HG03139 (cell line): ENCODE measurements at regions not wholly inside any gene's neighbourhood (a gene's known extent, or its start where the extent isn't known, plus 50 kb on each side); places are given as distances from the start of the nearest gene placed in this dataset.

Experiments
- ATAC-seq: cut with Tn5 transposase; IDR thresholded peaks from one replicate; pipeline ENCODE4 v1.9.1; 2021; ENCODE audit not compliant: unreplicated experiment

GRCh38 chr2:104746299-104746698 lies 107.6 kb upstream of the POU3F3 start:
- ATAC-seq, result no peak

- no peak for ATAC-seq
These were observed 107.1 kb upstream of the POU3F3 start for GRCh38 chr2:104746858-104747257.

- ATAC-seq, result no peak
These were observed 104.0 kb upstream of the POU3F3 start for GRCh38 chr2:104749856-104750460.

- no peak for ATAC-seq
These were observed 101.4 kb upstream of the POU3F3 start for GRCh38 chr2:104752504-104752903.

GRCh38 chr2:104755026-104755878 lies 98.7 kb upstream of the POU3F3 start:
- no peak for ATAC-seq

- no peak for ATAC-seq
These were observed 97.8 kb upstream of the POU3F3 start for GRCh38 chr2:104756118-104756517.

- ATAC-seq, result no peak
These were observed 96.9 kb upstream of the POU3F3 start for GRCh38 chr2:104757056-104757455.

- no peak for ATAC-seq
These were observed 95.7 kb upstream of the POU3F3 start for GRCh38 chr2:104758199-104758620.

- no peak for ATAC-seq
These were observed 91.9 kb upstream of the POU3F3 start for GRCh38 chr2:104762031-104762430.

GRCh38 chr2:104766683-104767082 lies 87.2 kb upstream of the POU3F3 start:
- ATAC-seq, result no peak

GRCh38 chr2:104768694-104769093 lies 85.2 kb upstream of the POU3F3 start:
- no peak for ATAC-seq

GRCh38 chr2:104769096-104769495 lies 84.8 kb upstream of the POU3F3 start:
- no peak for ATAC-seq

- no peak for ATAC-seq
These were observed 80.9 kb upstream of the POU3F3 start for GRCh38 chr2:104772996-104773395.

- ATAC-seq, result no peak
These were observed 79.3 kb upstream of the POU3F3 start for GRCh38 chr2:104774631-104775030.

GRCh38 chr2:104777721-104778120 lies 76.2 kb upstream of the POU3F3 start:
- ATAC-seq, result no peak

- ATAC-seq, result no peak
These were observed 72.8 kb upstream of the POU3F3 start for GRCh38 chr2:104781151-104781550.

- no peak for ATAC-seq
These were observed 69.7 kb upstream of the POU3F3 start for GRCh38 chr2:104784264-104784663.

GRCh38 chr2:104786204-104786603 lies 67.7 kb upstream of the POU3F3 start:
- ATAC-seq, result no peak

- ATAC-seq, result no peak
These were observed 67.1 kb upstream of the POU3F3 start for GRCh38 chr2:104786821-104787220.

- ATAC-seq, result no peak
These were observed 66.4 kb upstream of the POU3F3 start for GRCh38 chr2:104787298-104788065.

GRCh38 chr2:104788742-104789455 lies 65.0 kb upstream of the POU3F3 start:
- no peak for ATAC-seq
